ENCODE measurements at regions not wholly inside any gene's neighbourhood (a gene's known extent, or its start where the extent isn't known, plus 50 kb on each side); places are given as distances from the start of the nearest gene placed in this dataset.

DNA sequence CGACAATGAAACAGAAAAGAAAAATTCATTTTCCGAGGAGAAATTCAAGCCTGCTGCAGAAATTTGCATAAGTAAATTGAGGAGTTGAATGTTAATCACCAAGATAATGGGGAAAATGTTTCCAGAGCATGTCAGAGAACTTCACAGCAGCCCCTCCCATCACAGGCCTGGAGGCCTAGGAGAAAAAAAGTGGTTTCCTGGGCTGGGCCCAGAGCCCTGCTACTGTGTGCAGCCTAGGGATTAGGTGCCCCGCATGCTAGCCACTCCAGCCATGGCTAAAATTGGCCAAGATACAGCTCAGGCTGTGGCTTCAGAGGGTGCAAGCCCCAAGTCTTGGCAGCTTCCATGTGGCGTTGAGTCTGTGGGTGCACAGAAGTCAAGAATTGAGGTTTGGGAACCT lies 82.7 kb upstream of the EFNA5 start:
- H4K20me1 ChIP-seq (ENCODE audit: insufficient read depth, poor library complexity, severe bottlenecking) = no peaks in the 10 kb centered on the region
- H2AFZ ChIP-seq = no peak overlapping the region
- no peak overlapping the region for H3K4me3 ChIP-seq
- H3K27ac ChIP-seq = no peak overlapping the region
- H3K4me1 ChIP-seq (ENCODE audit: insufficient read depth) = no peaks in the 10 kb centered on the region
- no peak for DNase-seq (ENCODE audit: low spot score)
- H3K27me3 ChIP-seq = no peaks in the 10 kb centered on the region
- WGBS (ENCODE audit: low lambda C conversion rate, missing lambda C conversion rate) = 94% methylated on average over 4 of the region's 4 CpGs
- no peaks in the 10 kb centered on the region for H3K36me3 ChIP-seq (replicated peaks; ENCODE audit: insufficient read depth, low read depth)
- no peaks in the 10 kb centered on the region for H3K79me2 ChIP-seq
- no peaks in the 10 kb centered on the region for H3K9me3 ChIP-seq (ENCODE audit: low read depth)
- H3K9me2 ChIP-seq (replicated peaks; ENCODE audit: insufficient read depth) = no peaks in the 10 kb centered on the region
- H3K4me2 ChIP-seq = no peak overlapping the region
- TF ChIP-seq, protein P1, sequence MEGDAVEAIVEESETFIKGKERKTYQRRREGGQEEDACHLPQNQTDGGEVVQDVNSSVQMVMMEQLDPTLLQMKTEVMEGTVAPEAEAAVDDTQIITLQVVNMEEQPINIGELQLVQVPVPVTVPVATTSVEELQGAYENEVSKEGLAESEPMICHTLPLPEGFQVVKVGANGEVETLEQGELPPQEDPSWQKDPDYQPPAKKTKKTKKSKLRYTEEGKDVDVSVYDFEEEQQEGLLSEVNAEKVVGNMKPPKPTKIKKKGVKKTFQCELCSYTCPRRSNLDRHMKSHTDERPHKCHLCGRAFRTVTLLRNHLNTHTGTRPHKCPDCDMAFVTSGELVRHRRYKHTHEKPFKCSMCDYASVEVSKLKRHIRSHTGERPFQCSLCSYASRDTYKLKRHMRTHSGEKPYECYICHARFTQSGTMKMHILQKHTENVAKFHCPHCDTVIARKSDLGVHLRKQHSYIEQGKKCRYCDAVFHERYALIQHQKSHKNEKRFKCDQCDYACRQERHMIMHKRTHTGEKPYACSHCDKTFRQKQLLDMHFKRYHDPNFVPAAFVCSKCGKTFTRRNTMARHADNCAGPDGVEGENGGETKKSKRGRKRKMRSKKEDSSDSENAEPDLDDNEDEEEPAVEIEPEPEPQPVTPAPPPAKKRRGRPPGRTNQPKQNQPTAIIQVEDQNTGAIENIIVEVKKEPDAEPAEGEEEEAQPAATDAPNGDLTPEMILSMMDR (IDR thresholded peaks at IDR 0.05; ENCODE audit: poor library complexity) = no peak
- TF ChIP-seq EZH2phosphoT487 (IDR thresholded peaks at IDR 0.05; ENCODE audit: low read depth, severe bottlenecking, unreplicated experiment) (no peak), EZH2 (IDR thresholded peaks at IDR 0.05; ENCODE audit: borderline replicate concordance) (no peak)

DNA sequence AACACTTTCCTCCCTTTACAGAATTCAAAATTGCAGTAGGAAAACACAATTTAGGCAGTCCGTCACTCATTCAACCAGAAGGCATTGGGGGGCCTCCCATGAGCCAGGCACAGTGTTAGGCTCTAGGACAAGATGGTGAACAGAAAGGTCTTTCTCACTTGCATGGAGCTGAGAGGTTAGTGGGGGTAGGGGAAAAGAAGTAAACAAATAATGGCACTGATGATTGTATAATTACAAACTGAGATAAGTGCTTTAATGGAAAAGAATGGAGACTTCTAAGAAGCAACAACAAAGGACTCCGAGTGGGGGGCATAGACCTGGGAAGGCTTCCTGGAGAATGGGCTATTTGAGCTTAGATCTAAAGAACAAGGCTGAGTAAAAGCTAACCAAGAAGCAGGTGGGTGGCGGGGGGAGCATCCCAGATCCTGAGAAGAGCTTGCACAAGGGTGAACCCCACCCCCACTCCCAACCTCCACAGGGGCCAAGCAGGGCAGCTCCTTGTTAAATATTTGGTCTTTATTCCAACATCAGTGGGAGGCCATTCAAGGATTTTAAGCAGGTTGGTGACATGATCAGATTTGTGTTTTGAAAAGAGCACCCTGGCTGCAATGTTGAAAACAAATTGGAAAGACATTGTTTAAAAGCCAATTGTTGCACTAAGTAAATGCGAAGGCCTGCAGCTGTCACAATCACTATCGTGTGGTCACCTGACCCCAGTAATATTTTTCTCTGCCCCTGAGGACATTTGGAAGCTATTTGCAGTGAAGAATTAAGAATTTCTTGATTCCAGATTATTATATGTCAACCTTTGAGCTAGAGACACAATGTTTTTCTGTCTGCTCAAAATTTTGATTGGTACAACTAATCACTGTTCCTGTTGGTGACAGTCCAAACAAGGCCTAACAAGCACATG lies 73.9 kb upstream of the EFNA5 start:
- H4K20me1 ChIP-seq (ENCODE audit: insufficient read depth, poor library complexity, severe bottlenecking) = no peaks in the 10 kb centered on the region
- H3K27me3 ChIP-seq = no peaks in the 10 kb centered on the region
- H3K79me2 ChIP-seq = no peaks in the 10 kb centered on the region
- no peaks in the 10 kb centered on the region for H3K9me3 ChIP-seq (ENCODE audit: low read depth)
- no peaks in the 10 kb centered on the region for H3K36me3 ChIP-seq (replicated peaks; ENCODE audit: insufficient read depth, low read depth)
- H3K9me2 ChIP-seq (replicated peaks; ENCODE audit: insufficient read depth) = no peaks in the 10 kb centered on the region
- 81% methylated on average over 5 of the region's 5 CpGs for WGBS (ENCODE audit: low lambda C conversion rate, missing lambda C conversion rate)
- no peak overlapping the region for H3K4me3 ChIP-seq
- no peak for DNase-seq (ENCODE audit: low spot score)
- no peak overlapping the region for H3K27ac ChIP-seq
- no peaks in the 10 kb centered on the region for H3K4me1 ChIP-seq (ENCODE audit: insufficient read depth)
- no peak overlapping the region for H3K4me2 ChIP-seq
- H2AFZ ChIP-seq = no peak overlapping the region
- TF ChIP-seq, protein P1 (IDR thresholded peaks at IDR 0.05; ENCODE audit: poor library complexity) = no peak
- TF ChIP-seq EZH2 (IDR thresholded peaks at IDR 0.05; ENCODE audit: borderline replicate concordance) (no peak), EZH2phosphoT487 (IDR thresholded peaks at IDR 0.05; ENCODE audit: low read depth, severe bottlenecking, unreplicated experiment) (no peak)

DNA sequence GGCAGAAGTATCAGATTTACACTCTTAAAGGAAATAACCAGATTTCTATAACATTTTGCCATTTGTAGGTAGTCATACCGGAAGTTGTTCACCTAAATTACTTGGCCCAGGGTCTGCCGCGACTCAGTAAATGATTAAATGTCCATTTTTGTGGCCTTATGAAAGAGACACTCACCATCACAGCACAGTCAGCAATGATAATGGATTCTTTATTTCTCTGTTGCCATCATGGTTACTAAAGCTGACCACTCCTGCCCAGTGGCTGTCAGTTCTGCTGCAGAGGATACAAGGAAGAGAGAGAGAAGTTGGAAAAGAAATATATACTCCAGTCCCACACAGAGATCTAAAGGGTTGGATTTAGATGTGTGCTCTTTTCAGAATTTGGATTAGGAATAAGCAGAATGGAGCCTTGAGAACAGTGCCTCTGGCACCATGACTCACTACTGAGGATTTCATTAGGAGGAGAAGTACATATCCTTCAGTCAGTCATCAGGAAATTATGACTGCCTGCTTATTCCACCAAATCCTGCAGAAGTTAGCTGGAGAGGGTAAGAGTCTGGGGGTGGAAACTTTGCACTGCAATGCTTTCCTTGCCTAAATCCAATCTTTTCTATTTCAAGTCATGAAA lies 72.8 kb upstream of the EFNA5 start:
- H3K4me2 ChIP-seq = no peak overlapping the region
- TF ChIP-seq EZH2phosphoT487 (IDR thresholded peaks at IDR 0.05; ENCODE audit: low read depth, severe bottlenecking, unreplicated experiment) (no peak), EZH2 (IDR thresholded peaks at IDR 0.05; ENCODE audit: borderline replicate concordance) (no peak)
- TF ChIP-seq, protein P1 (IDR thresholded peaks at IDR 0.05; ENCODE audit: poor library complexity) = no peak
- no peaks in the 10 kb centered on the region for H3K27me3 ChIP-seq
- no peaks in the 10 kb centered on the region for H3K36me3 ChIP-seq (replicated peaks; ENCODE audit: insufficient read depth, low read depth)
- H3K4me3 ChIP-seq = no peak overlapping the region
- no peak overlapping the region for H2AFZ ChIP-seq
- H3K9me2 ChIP-seq (replicated peaks; ENCODE audit: insufficient read depth) = no peaks in the 10 kb centered on the region
- no peak overlapping the region for H3K27ac ChIP-seq
- no peaks in the 10 kb centered on the region for H3K4me1 ChIP-seq (ENCODE audit: insufficient read depth)
- no peaks in the 10 kb centered on the region for H3K79me2 ChIP-seq
- no peaks in the 10 kb centered on the region for H4K20me1 ChIP-seq (ENCODE audit: insufficient read depth, poor library complexity, severe bottlenecking)
- 58% methylated on average over 3 of the region's 3 CpGs for WGBS (ENCODE audit: low lambda C conversion rate, missing lambda C conversion rate)
- H3K9me3 ChIP-seq (ENCODE audit: low read depth) = no peaks in the 10 kb centered on the region
- DNase-seq (ENCODE audit: low spot score) = no peak

All from hepatocyte (in vitro differentiated cells).